ENCODE measurements at regions not wholly inside any gene's neighbourhood (a gene's known extent, or its start where the extent isn't known, plus 50 kb on each side); places are given as distances from the start of the nearest gene placed in this dataset.

DNA sequence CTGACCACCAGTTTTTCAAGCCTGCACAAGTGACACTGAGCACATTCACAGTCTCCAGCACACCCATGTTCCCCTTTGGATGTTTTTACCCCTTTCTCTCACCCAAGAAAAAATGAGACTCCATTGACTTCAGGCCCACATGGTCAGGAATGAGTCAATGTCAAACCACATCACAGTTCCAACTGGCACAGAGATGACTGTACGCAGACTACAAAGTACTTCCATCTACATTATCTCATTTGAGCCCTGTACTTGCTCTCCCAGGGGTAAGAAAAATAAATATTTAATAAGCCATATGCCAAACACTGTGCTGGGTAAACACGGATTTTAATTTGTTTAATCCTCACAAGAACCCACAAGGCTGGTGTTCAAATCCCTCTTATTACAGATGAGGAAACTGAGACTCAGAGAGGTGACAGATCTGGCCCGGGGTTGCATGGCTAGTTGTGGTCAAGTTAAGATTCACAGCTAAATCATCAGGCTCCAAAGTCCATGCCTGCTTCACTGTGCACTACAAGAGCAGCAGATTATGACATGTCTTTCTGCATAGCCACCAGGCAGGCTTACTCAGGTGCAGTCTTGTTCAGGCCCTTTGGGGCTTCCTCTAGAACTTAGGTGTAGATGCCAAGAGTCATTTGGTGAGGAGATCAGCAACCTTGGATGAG, 106.1 kb downstream of the TXNL1 start (continued):
- TF ChIP-seq HDAC6 (IDR thresholded peaks at IDR 0.05; ENCODE audit: unreplicated experiment): no peak
- no peak for TF ChIP-seq YBX1 (IDR thresholded peaks at IDR 0.05)
- no peak for TF ChIP-seq SPI1 (IDR thresholded peaks at IDR 0.05; ENCODE audit: borderline replicate concordance, insufficient read depth, low read depth, low read length)
- 0 out of 2 replicates have a peak, but pooled peaks have one; percentile 33 for TF ChIP-seq GABPA (IDR thresholded peaks at IDR 0.05; ENCODE audit: low read depth)
- TF ChIP-seq CBFB (IDR thresholded peaks at IDR 0.05; ENCODE audit: low read depth): peak; percentile 90
- TF ChIP-seq DPF2 (IDR thresholded peaks at IDR 0.05): peak; percentile 99
- TF ChIP-seq NFIC (IDR thresholded peaks at IDR 0.05; ENCODE audit: low read depth, low read length): peak; percentile 94
- peak; percentile 50; the same call in 1 of the 2 replicates for TF ChIP-seq ZNF384 (IDR thresholded peaks at IDR 0.05; ENCODE audit: borderline replicate concordance, low read depth, low read length)
- peak; percentile 98 for TF ChIP-seq JUNB (IDR thresholded peaks at IDR 0.05)
- peak; percentile 81 for TF ChIP-seq BCL3 (IDR thresholded peaks at IDR 0.05; ENCODE audit: borderline replicate concordance, insufficient read depth, low read depth, low read length, poor library complexity, severe bottlenecking)
- TF ChIP-seq PAX5 (IDR thresholded peaks at IDR 0.05; ENCODE audit: borderline replicate concordance, low read depth, low read length): peak; percentile 67; the same call in 1 of the 2 replicates
- peak; percentile 73; the same call in 1 of the 2 replicates for TF ChIP-seq FOXM1 (IDR thresholded peaks at IDR 0.05; ENCODE audit: low read depth, low read length)
- peak; percentile 81 for TF ChIP-seq JUND (IDR thresholded peaks at IDR 0.05; ENCODE audit: low read depth, low read length)
- TF ChIP-seq EGR1 (IDR thresholded peaks at IDR 0.05; ENCODE audit: borderline replicate concordance in 1 of 2, low read depth in 2 of 2, low read length in 2 of 2): no peak
- TF ChIP-seq ZNF207 (IDR thresholded peaks at IDR 0.05; ENCODE audit: borderline replicate concordance): no peak; the same call in 1 of the 2 replicates
- no peak for TF ChIP-seq RCOR1 (conservative IDR thresholded peaks at IDR 0.05; ENCODE audit: low read depth, low read length)
- TF ChIP-seq BCL11A (IDR thresholded peaks at IDR 0.05; ENCODE audit: low read depth, low read length): peak; percentile 94
- TF ChIP-seq KLF5 (IDR thresholded peaks at IDR 0.05; ENCODE audit: partially characterized antibody): no peak
- TF ChIP-seq IRF4 (IDR thresholded peaks at IDR 0.05; ENCODE audit: low read depth, low read length): peak; percentile 98
- peak; percentile 46; the same call in 1 of the 2 replicates for TF ChIP-seq ZSCAN29 (IDR thresholded peaks at IDR 0.05)
- TF ChIP-seq, protein P1, sequence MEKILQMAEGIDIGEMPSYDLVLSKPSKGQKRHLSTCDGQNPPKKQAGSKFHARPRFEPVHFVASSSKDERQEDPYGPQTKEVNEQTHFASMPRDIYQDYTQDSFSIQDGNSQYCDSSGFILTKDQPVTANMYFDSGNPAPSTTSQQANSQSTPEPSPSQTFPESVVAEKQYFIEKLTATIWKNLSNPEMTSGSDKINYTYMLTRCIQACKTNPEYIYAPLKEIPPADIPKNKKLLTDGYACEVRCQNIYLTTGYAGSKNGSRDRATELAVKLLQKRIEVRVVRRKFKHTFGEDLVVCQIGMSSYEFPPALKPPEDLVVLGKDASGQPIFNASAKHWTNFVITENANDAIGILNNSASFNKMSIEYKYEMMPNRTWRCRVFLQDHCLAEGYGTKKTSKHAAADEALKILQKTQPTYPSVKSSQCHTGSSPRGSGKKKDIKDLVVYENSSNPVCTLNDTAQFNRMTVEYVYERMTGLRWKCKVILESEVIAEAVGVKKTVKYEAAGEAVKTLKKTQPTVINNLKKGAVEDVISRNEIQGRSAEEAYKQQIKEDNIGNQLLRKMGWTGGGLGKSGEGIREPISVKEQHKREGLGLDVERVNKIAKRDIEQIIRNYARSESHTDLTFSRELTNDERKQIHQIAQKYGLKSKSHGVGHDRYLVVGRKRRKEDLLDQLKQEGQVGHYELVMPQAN (conservative IDR thresholded peaks at IDR 0.05): 0 out of 2 replicates have a peak, but pooled peaks have one; percentile 17
- 0 out of 2 replicates have a peak, but pooled peaks have one; percentile 21 for TF ChIP-seq MEF2A (IDR thresholded peaks at IDR 0.05; ENCODE audit: insufficient read depth, low read depth, low read length)
- TF ChIP-seq, protein P2, sequence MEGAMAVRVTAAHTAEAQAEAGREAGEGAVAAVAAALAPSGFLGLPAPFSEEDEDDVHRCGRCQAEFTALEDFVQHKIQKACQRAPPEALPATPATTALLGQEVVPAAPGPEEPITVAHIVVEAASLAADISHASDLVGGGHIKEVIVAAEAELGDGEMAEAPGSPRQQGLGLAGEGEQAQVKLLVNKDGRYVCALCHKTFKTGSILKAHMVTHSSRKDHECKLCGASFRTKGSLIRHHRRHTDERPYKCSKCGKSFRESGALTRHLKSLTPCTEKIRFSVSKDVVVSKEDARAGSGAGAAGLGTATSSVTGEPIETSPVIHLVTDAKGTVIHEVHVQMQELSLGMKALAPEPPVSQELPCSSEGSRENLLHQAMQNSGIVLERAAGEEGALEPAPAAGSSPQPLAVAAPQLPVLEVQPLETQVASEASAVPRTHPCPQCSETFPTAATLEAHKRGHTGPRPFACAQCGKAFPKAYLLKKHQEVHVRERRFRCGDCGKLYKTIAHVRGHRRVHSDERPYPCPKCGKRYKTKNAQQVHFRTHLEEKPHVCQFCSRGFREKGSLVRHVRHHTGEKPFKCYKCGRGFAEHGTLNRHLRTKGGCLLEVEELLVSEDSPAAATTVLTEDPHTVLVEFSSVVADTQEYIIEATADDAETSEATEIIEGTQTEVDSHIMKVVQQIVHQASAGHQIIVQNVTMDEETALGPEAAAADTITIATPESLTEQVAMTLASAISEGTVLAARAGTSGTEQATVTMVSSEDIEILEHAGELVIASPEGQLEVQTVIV (IDR thresholded peaks at IDR 0.05; ENCODE audit: borderline replicate concordance, partially characterized antibody): no peak
- no peak for TF ChIP-seq SUZ12 (IDR thresholded peaks at IDR 0.05; ENCODE audit: unreplicated experiment)
- TF ChIP-seq TARDBP (IDR thresholded peaks at IDR 0.05; ENCODE audit: borderline replicate concordance): no peak
- no peak for TF ChIP-seq TCF3 (IDR thresholded peaks at IDR 0.05; ENCODE audit: borderline replicate concordance, insufficient read depth, low read depth, low read length)
- peak; percentile 88 for TF ChIP-seq NR2F1 (conservative IDR thresholded peaks at IDR 0.05)
